Erythroblast (primary cell): ENCODE measurements at regions not wholly inside any gene's neighbourhood (a gene's known extent, or its start where the extent isn't known, plus 50 kb on each side); places are given as distances from the start of the nearest gene placed in this dataset.

ENCODE experiments used
- GATA1 ChIP-seq: IDR thresholded peaks from 2 replicates; pipeline ENCODE4 v1.6.1; 2011; ENCODE audit warnings: low read depth, mild to moderate bottlenecking, control low read depth, low read length, moderate library complexity
- POLR2A ChIP-seq: IDR thresholded peaks from 2 replicates; pipeline ENCODE4 v1.6.1; 2011; ENCODE audit warnings: mild to moderate bottlenecking, low read length

DNA sequence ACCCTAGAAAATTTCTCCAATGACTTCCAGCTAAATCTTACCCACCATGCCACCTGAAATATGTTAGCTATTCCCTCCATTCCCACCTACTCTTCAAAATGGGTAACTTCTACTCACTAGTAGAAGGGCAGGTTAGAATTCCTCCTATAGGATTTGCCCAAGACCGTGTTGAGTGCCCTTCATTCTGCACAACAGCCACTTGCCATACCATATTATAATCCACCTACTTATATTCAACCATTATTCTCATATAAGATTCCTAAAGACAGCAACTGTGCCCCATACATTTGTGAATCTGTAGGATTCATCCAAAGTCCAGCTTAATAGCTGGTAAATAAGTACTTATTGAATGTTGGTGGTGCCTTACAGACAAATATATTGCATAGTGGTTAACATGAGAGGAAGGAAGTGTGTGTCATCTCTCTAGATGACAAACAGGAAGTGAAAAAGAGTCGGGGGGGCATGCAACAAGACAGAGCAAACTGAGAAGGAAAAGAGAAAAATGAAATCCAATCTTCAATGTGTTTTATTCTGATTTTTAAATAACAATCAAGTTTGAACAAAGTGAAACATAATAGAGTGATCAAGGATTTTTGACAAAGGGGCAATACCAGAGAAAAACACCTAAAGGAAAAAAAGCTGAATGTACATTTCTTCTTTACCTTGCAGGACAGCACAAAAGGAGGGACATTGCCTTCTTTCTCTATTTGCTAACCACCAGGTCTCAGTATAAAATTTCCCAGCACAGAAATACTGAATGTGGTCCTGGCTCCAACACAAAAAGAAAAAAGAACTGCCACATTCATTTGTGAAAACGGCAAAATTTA is 389.3 kb upstream of the USP15 start:
- TF ChIP-seq POLR2A (no peak), GATA1 (no peak)
